ENCODE measurements at regions not wholly inside any gene's neighbourhood (a gene's known extent, or its start where the extent isn't known, plus 50 kb on each side); places are given as distances from the start of the nearest gene placed in this dataset.

DNA sequence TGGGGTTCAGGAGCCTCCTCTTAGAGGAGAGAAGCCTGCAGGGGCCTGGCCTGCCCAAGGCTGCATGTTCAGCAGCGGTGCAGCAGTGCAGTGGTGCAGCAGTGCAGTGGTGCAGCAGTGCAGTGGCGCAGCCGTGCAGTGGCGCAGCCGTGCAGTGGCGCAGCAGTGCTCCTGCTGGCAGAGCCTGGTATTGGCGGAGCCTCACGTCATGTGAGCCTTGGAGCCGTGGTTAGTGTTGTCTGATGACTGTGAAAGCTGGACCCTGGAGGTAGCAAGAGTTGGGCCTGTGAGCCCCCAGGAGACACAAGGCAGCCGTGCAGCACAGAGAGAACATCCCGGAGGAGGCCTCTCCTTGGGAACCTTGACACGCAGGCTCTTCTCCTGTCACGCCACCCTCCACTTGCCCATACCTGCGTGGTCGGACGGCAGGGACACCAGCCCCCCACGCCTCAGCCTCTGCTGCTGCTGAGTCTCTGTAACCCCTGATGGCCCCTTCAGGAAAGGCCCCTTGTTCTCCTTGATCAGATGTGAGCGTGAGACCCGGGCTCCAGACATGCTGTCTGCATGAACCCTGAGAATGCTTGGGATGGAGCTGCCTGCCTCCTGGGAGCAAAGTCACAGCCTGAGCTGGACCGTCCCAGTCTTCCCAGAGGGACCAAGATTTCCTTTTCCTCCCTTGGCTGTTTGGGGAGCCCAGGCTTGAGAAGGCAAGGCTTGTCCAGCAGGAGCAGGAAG lies 193.7 kb downstream of the KIF26A start:
- TF ChIP-seq CTCF (conservative IDR thresholded peaks at IDR 0.05 in 1 of 2, IDR thresholded peaks at IDR 0.05 in 1 of 2; ENCODE audit: low read depth in 1 of 2, low read length in 2 of 2) (no peak), EZH2 (IDR thresholded peaks at IDR 0.05; ENCODE audit: low read length, missing control alignments) (no peak)
